LNCAP (cell line): ENCODE measurements at regions not wholly inside any gene's neighbourhood (a gene's known extent, or its start where the extent isn't known, plus 50 kb on each side); places are given as distances from the start of the nearest gene placed in this dataset.

Source experiments
- TF ChIP-seq, protein P1 (sequence below): fragments of 450-650 bp; IDR thresholded peaks from 2 replicates; pipeline ENCODE4 v1.5.1; 2017; ENCODE audit warnings: mild to moderate bottlenecking

DNA sequence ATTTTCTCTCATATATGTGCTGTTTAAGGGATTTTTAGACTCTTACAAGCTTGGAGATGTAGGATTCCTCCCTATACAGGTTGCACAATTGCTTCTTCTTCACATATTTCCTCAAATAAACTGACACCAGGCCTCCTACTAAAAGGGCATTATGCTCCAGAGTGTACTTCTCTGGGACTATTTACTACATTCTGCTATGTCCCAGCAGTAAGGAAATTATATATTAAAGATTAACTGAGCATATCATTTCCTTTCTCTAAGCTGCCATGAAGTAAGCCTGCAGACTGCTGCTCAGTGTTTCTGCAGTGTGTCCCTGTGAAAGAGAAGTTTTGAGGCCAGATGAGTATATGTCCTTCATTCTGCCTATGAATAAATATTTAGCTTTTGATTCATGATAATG lies 356.9 kb upstream of the NUDT12 start:
- TF ChIP-seq, protein P1, sequence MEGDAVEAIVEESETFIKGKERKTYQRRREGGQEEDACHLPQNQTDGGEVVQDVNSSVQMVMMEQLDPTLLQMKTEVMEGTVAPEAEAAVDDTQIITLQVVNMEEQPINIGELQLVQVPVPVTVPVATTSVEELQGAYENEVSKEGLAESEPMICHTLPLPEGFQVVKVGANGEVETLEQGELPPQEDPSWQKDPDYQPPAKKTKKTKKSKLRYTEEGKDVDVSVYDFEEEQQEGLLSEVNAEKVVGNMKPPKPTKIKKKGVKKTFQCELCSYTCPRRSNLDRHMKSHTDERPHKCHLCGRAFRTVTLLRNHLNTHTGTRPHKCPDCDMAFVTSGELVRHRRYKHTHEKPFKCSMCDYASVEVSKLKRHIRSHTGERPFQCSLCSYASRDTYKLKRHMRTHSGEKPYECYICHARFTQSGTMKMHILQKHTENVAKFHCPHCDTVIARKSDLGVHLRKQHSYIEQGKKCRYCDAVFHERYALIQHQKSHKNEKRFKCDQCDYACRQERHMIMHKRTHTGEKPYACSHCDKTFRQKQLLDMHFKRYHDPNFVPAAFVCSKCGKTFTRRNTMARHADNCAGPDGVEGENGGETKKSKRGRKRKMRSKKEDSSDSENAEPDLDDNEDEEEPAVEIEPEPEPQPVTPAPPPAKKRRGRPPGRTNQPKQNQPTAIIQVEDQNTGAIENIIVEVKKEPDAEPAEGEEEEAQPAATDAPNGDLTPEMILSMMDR = no peak

DNA sequence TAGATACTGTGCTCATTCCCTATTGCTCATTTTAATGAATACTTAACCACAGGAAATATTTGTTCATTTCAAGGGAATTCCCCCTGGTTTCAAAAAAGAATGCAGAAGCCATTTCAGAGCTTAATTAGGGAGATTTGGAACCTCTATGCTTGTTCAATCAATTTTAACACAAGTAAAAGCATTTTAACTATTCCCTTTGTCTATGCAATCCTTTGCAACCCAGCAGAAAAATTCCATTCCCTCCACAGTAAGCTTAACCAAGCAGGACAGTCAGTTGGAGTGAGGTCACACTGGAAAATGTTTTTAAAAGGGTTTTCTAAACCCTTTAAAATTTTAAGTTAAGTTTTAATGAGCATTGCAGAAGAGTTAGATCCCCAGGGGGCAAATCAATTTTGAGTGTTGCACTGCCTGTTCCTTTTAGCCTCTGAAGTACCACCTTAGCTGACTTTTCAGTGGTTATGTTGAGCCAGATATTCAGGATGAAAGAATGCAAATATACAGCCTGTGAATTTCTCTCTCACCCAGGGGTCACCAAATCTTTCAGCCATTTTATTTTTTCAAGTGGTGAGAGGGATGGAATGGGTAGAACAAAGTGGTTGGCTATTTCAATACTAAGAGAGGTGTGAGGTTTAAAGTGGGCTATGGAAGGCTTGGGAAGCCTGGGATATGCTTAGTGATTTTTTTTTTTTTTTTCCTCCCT lies 356.2 kb upstream of the NUDT12 start:
- TF ChIP-seq, protein P1 = no peak

DNA sequence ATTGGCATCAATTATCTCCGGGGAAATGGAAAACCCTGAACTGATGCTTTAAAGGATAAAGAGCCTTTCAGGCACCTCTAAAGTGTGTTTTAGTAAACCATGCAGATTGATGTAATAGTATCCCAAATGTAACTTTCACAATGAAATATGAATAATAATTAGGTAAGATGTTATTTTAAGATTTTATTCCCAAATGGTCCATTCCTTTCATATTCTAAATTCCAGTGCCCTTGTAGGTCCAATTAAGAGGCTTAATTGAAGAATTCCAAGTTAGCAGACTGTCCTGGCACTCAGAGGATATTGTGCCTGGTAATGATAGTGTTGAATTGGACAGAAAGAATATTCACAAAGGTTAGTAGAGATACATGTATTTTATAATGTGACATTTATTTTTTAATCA lies 352.5 kb upstream of the NUDT12 start:
- TF ChIP-seq, protein P1 = no peak

DNA sequence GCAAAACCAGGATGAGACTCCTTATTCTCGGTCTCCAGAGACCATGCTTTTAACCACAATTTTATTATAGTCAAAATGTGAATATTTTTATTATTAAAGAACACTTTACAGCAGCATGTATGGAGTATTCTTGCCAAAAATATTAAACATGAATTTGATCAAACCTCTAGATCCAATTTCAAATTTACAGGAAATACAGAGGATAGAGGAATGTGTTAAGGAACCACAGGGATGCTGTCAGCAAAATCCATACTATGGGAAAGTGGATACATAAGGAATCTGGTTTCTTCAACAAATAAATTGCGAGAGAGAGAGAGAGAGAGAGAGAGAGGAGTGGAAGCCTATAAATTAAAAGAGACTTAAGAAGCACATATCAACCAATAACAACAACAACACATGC lies 348.2 kb upstream of the NUDT12 start:
- TF ChIP-seq, protein P1 = no peak

DNA sequence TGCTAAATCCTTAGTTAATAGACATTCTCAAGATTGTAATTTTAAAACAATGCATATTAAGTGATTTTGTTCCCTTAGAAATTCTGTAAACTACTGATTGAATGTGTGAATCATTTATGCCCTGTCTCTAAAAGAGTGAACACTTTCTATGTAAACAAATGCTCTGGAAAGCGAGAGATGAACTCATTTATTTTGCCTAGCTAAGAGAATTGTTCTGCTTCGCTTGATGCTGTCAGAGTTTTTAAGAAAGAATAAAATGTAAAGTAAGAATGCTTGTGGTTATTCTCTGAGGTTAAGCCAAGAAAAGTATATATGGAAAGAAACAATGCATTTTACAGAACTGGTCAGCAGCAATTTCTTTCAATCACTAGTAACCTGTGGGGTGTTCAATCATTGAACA lies 347.4 kb upstream of the NUDT12 start:
- TF ChIP-seq, protein P1 = no peak

DNA sequence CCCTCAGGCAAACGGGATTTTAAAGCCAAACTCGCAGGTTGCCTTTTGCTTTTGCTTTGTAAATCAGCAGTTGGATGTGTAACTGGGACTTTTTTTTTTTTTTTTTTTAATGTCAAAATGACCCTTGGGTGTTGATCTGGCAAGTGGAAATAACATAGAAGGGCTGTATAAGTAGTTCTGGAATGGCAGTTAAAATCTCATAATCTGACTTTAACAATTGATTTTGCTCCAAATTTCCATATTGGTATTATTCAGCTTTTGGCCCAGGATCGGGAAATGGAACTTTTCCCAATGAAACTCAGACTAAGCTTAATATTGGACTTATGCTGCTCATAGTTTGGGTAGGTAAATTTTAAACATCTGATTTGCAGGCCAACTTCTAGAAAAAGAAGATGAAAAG lies 346.8 kb upstream of the NUDT12 start:
- TF ChIP-seq, protein P1 = no peak

DNA sequence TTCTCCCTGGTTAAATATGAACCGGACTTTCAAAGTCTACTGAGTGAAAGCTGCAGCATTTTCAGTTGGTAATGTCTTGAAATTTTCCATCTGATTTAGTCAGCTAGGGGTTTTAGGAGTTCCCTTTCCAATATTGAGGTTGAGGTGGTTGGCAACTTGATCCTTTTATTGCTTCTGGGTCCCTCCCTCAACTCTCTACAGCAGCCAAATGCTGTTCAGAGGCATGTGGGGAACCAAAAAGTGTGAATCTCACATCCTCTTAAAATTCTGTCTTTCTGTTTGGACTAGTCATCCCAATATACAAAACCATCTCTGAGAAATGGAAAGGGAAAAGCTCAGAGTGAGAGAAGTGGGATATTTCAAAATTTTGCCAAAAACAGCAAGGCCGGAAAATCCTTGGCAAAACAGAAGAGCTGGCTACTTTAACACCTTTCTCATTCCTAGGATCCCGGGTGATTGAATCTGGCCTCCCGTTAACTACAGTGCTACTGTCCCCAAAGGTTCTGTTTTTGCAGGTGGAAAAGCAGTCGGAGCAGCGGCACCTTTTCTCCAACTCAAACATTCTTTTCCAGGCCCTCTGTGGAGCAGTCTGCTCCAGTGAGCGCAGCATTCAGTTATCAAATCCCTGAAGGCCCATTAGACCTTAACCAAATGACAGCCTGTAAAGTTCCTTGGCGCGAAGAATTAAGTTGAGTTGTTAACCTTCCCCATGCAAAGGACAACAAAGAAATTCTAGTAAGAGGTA lies 345.9 kb upstream of the NUDT12 start:
- TF ChIP-seq, protein P1 = no peak
